Adrenal gland (tissue), 5 donors: ENCODE measurements at regions not wholly inside any gene's neighbourhood (a gene's known extent, or its start where the extent isn't known, plus 50 kb on each side); places are given as distances from the start of the nearest gene placed in this dataset.

Source experiments
- POLR2A ChIP-seq, 2 donors: fragments of 450-650 bp; IDR thresholded peaks; one replicate each; pipeline ENCODE4 v1.6.1; 2017; ENCODE audit warnings: antibody characterized with exemption in 2 of 2, mild to moderate bottlenecking in 2 of 2, moderate library complexity in 1 of 2
- TF ChIP-seq, protein P1 (sequence below), 6 experiments: fragments of 450-650 bp in 4 of 6; fragments of 200-600 bp in 2 of 6; sonication (generic) in 1 of 6; IDR thresholded peaks; 1 replicate in 5 of 6; 2 replicates in 1 of 6; pipeline versions ENCODE4 v1.5.1 to v1.8.0; 2016 to 2021; ENCODE audit warnings: antibody characterized with exemption in 6 of 6, mild to moderate bottlenecking in 2 of 6, moderate library complexity in 1 of 6
- donor health status: DM: no; HTN: no; CAD: no.

DNA sequence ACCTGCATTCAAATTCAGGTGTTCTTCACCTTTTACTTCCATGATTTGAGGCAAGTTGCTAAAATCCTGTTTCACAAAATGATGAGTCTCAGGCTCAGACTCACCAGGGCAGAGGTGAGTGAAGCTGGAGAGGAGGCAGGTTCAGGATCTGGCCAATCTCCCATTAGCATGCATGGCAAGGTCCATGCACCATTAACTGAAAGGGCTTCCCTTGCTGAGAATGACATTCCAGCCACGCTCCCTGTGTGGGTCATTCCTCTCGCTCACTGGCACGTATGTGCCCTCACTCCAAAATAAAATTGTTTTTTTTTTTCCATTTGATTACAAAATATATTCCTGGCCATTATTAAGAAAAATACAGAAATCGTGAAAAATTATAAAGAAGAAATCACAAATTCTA, 257.6 kb downstream of the C12orf75 start:
- TF ChIP-seq, protein P1, sequence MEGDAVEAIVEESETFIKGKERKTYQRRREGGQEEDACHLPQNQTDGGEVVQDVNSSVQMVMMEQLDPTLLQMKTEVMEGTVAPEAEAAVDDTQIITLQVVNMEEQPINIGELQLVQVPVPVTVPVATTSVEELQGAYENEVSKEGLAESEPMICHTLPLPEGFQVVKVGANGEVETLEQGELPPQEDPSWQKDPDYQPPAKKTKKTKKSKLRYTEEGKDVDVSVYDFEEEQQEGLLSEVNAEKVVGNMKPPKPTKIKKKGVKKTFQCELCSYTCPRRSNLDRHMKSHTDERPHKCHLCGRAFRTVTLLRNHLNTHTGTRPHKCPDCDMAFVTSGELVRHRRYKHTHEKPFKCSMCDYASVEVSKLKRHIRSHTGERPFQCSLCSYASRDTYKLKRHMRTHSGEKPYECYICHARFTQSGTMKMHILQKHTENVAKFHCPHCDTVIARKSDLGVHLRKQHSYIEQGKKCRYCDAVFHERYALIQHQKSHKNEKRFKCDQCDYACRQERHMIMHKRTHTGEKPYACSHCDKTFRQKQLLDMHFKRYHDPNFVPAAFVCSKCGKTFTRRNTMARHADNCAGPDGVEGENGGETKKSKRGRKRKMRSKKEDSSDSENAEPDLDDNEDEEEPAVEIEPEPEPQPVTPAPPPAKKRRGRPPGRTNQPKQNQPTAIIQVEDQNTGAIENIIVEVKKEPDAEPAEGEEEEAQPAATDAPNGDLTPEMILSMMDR (IDR thresholded peaks at IDR 0.05) = no peak
- TF ChIP-seq POLR2A (IDR thresholded peaks at IDR 0.05) = no peak
